ENCODE measurements at regions not wholly inside any gene's neighbourhood (a gene's known extent, or its start where the extent isn't known, plus 50 kb on each side); places are given as distances from the start of the nearest gene placed in this dataset.

GRCh38 chr20:47950913-47951283, 165.6 kb upstream of the SULF2 start:
- TF ChIP-seq YY1 (IDR thresholded peaks at IDR 0.05; ENCODE audit: low read depth) = no peak
- no peak for TF ChIP-seq ZBTB7A (IDR thresholded peaks at IDR 0.05; ENCODE audit: low read depth)

GRCh38 chr20:47950124-47950912, 165.0 kb upstream of the SULF2 start:
- no peak for TF ChIP-seq EGR1 (IDR thresholded peaks at IDR 0.05)
- no peak for TF ChIP-seq USF1 (IDR thresholded peaks at IDR 0.05)
- no peak for TF ChIP-seq RAD21 (IDR thresholded peaks at IDR 0.05; ENCODE audit: low read depth)
- no peak for TF ChIP-seq REST (IDR thresholded peaks at IDR 0.05; ENCODE audit: low read depth)
- no peak for TF ChIP-seq CEBPB (IDR thresholded peaks at IDR 0.05)
- no peak for TF ChIP-seq TEAD4 (IDR thresholded peaks at IDR 0.05)
- no peak for TF ChIP-seq FOXM1 (IDR thresholded peaks at IDR 0.05; ENCODE audit: borderline replicate concordance, low read depth)
- TF ChIP-seq TCF12 (IDR thresholded peaks at IDR 0.05; ENCODE audit: low read depth) = no peak
- TF ChIP-seq EP300 (IDR thresholded peaks at IDR 0.05; ENCODE audit: borderline replicate concordance) = no peak
- TF ChIP-seq CREB1 (IDR thresholded peaks at IDR 0.05; ENCODE audit: low read depth) = no peak
- TF ChIP-seq MAX (IDR thresholded peaks at IDR 0.05) = no peak
- no peak for TF ChIP-seq TAF1 (IDR thresholded peaks at IDR 0.05; ENCODE audit: low read depth)
- no peak for TF ChIP-seq YY1 (IDR thresholded peaks at IDR 0.05; ENCODE audit: low read depth)
- TF ChIP-seq ZBTB7A (IDR thresholded peaks at IDR 0.05; ENCODE audit: low read depth) = no peak
- TF ChIP-seq NFIC (IDR thresholded peaks at IDR 0.05) = no peak

GRCh38 chr20:47949230-47949629, 163.9 kb upstream of the SULF2 start:
- TF ChIP-seq NFIC (IDR thresholded peaks at IDR 0.05) (no peak), MAX (IDR thresholded peaks at IDR 0.05) (no peak), TEAD4 (IDR thresholded peaks at IDR 0.05) (no peak), CREB1 (IDR thresholded peaks at IDR 0.05; ENCODE audit: low read depth) (no peak), YY1 (IDR thresholded peaks at IDR 0.05; ENCODE audit: low read depth) (no peak), FOXM1 (IDR thresholded peaks at IDR 0.05; ENCODE audit: borderline replicate concordance, low read depth) (no peak), EP300 (IDR thresholded peaks at IDR 0.05; ENCODE audit: borderline replicate concordance) (no peak), USF1 (IDR thresholded peaks at IDR 0.05) (no peak), EGR1 (IDR thresholded peaks at IDR 0.05) (no peak), TCF12 (IDR thresholded peaks at IDR 0.05; ENCODE audit: low read depth) (no peak), TAF1 (IDR thresholded peaks at IDR 0.05; ENCODE audit: low read depth) (no peak), REST (IDR thresholded peaks at IDR 0.05; ENCODE audit: low read depth) (no peak), CEBPB (IDR thresholded peaks at IDR 0.05) (no peak)

GRCh38 chr20:47944682-47945081, 159.4 kb upstream of the SULF2 start:
- TF ChIP-seq TCF12 (IDR thresholded peaks at IDR 0.05; ENCODE audit: low read depth) (no peak), USF1 (IDR thresholded peaks at IDR 0.05) (no peak)

GRCh38 chr20:47941869-47942268, 156.6 kb upstream of the SULF2 start:
- TF ChIP-seq USF1 (IDR thresholded peaks at IDR 0.05) = no peak
- no peak for TF ChIP-seq ZBTB7A (IDR thresholded peaks at IDR 0.05; ENCODE audit: low read depth)
- TF ChIP-seq REST (IDR thresholded peaks at IDR 0.05; ENCODE audit: low read depth) = no peak
- no peak for TF ChIP-seq TEAD4 (IDR thresholded peaks at IDR 0.05)
- TF ChIP-seq FOXM1 (IDR thresholded peaks at IDR 0.05; ENCODE audit: borderline replicate concordance, low read depth) = no peak
- TF ChIP-seq MAX (IDR thresholded peaks at IDR 0.05) = no peak
- no peak for TF ChIP-seq TCF12 (IDR thresholded peaks at IDR 0.05; ENCODE audit: low read depth)
- no peak for TF ChIP-seq TAF1 (IDR thresholded peaks at IDR 0.05; ENCODE audit: low read depth)
- no peak for TF ChIP-seq RAD21 (IDR thresholded peaks at IDR 0.05; ENCODE audit: low read depth)
- TF ChIP-seq EP300 (IDR thresholded peaks at IDR 0.05; ENCODE audit: borderline replicate concordance) = no peak
- no peak for TF ChIP-seq NFIC (IDR thresholded peaks at IDR 0.05)
- TF ChIP-seq CREB1 (IDR thresholded peaks at IDR 0.05; ENCODE audit: low read depth) = no peak
- no peak for TF ChIP-seq YY1 (IDR thresholded peaks at IDR 0.05; ENCODE audit: low read depth)
- no peak for TF ChIP-seq CEBPB (IDR thresholded peaks at IDR 0.05)
- no peak for TF ChIP-seq EGR1 (IDR thresholded peaks at IDR 0.05)

Data from Ishikawa (cell line).